HG03135 (cell line): ENCODE measurements at regions not wholly inside any gene's neighbourhood (a gene's known extent, or its start where the extent isn't known, plus 50 kb on each side); places are given as distances from the start of the nearest gene placed in this dataset.

ENCODE experiments used
- ATAC-seq: cut with Tn5 transposase; IDR thresholded peaks from one replicate; pipeline ENCODE4 v1.9.1; 2021; ENCODE audit warnings: mild to moderate bottlenecking, moderate library complexity; ENCODE audit not compliant: unreplicated experiment

DNA sequence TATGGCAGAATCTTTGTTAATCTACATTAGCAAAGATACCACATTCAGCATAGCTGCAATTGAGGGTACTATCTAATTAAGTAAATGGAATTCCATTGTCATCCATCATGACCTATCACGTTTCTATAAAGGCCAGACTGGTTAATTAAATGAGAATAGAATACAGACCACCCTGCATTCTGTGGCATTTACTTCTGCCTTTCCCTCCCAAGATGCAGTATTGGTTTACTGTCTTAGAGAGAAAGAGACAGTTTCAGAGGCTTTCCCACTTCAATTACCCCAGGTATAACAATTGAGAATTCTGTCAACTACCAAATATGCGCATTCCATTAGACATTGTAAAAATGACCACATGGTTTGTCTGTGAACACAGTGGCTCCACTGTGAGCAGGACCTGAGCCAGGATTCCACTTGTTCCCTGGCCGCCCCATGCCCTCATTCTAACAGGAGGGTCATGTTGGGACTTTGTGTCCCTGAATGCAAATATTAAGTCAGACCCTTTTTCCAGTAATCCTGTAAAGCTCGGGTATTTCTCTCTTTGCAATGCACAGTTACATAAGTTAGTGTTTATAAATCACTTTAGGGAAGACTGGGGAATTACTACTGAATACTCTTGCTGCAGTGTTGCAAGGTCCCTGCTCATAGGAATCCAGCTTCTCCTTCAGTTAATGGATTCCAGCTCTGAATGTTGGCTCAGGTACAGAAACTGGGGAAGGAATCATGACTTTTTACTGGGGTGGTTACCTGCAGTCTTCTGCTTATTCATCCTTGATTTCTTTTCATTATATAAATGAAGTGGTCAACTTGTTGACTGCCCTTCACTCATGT, 261.0 kb downstream of the PDGFC start:
- no peak for ATAC-seq

DNA sequence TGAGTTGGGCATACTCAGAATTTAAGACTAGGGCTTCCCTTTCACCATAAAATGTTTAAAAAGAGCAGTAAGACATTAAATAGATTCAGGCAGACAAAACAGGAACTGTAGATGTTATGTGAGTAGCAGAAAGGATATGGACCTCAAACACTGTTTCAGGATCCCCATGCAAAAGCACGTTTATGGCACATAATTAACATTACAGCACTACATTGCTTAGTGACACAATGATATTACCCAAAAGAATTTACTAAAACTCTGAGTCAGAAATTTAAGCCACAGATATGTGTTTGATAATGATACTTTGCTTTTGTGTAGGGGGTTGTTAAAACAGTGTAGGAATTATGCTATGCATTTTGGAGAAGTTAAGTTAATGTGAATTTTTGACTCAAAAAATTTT, 266.3 kb downstream of the PDGFC start:
- no peak for ATAC-seq

DNA sequence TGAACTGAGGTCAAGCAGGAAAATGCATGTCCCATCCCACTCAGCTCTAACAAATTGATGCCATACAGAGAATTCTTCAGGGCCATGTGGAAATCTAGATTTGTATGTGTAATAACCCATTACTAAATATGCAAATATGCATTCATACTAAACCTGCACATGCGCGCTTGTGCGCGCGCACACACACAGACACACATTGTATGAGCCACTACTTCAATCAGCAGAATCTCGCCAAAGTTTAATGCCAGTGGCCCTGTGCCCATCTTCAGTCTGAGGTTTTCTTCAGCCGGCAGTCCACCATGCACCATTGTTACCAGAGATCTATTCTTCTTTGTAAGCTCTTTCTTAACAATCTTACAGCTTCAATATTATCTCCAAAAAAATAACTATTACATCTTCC, 276.4 kb downstream of the PDGFC start:
- no peak for ATAC-seq

DNA sequence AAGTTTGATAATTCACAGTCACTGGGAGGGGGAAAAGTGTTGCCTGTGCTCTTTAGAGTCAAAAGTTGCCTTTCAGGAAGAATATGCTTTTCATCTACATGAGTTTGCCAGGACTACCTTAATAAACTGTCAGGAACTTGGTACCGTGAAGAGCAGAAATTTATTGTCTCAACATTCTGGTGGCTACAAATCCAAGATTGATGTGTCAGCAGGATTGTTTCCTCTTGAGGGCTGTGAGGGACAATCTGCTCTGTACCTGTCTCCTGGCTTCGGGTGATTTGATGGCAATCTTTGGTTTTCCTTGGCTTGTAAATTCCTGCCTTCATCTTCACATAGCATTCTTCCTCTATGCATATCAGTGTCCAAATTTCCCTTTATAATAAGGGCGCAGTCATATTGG, 277.2 kb downstream of the PDGFC start:
- ATAC-seq: no peak

DNA sequence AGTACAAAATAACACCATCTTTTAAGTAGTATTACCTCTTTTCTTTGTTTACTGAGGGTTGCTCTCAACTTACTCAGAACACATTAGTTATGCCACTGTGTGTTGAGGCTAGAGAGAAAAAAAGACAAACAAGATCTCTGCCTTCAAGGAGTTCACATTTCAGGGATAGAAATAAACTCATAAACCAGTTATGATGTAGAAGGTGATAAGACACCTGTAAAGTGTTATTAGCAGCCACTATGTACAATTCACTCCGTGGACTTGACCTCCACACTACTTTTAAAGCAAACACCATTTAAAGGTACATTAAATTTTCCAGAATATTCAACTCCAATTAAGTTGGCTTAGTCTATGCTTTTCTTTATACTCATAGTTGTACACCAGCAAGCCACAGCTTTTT, 278.0 kb downstream of the PDGFC start:
- ATAC-seq: no peak

DNA sequence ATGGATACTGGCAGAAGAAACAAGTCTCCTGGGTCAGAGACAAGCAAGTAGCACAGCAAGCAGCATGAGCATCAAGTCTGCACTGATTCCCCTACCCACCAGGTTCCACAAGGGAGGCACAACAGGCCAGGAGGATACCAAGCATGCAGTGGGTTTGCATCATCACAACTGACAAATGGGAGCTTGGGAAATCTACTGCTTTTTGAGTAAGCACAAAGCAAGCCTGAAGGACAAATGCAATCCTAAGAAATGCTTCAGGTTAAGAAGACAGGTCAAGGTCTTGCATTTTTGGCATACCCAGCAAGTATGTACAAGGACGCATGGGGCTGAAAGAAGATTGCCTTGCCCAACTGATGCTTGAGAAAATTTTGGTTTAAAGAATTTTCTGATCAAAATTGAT, 279.6 kb downstream of the PDGFC start:
- no peak for ATAC-seq

DNA sequence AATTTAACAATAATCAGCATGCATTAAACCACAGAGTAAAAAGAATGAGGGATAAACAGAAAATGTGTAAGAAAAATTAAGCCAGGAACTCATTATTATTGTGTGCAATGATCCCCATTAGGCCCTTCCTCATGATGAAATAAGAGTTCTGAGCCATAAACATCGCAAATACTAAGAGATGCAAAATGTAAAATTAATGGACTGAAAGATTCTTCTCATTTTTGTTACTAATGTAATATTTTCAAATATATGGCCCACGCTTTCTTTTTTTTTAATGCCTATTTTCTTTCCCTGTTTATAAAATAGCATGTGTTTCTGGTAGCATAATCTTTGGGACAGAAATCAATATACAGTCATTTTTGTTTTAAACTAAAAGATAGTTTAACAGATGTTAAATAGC, 281.0 kb downstream of the PDGFC start:
- no peak for ATAC-seq

DNA sequence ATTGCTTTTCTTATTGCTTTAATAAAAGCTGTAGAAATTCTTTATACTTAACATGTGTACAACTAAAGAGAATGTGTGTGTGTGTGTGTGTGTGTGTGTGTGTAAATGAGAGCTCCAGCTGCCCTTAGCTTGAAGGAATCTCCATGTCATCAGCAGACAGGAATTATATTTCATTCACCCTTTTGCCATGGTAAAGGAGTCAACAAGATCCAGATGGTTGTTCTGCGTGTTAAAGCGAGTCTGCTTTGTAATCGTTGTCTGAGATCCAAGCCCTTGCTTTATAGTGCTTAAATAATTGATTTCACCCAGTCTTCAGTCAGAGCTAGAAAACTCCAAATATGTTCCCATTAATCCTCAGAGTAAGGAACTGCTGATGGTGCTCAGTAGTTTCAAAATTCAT, 285.5 kb downstream of the PDGFC start:
- ATAC-seq: no peak

DNA sequence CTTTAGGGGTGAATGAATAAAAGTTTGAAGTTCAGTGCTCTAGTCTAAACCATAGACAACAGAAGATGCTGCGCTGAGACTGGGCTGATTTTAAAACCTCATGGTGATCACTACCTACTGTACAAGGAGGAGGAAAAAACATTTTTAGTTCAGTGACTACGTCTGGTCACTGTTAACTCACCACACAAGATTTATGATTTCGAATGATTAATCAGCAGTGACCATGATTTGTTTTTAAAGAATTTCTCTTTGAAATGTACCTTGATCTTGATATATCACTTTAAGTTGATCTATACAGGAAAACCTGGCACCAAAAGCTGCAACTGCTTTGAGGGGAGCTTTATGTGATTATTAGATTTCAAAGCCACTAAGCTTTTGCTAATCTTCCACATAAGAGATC, 286.3 kb downstream of the PDGFC start:
- no peak for ATAC-seq

DNA sequence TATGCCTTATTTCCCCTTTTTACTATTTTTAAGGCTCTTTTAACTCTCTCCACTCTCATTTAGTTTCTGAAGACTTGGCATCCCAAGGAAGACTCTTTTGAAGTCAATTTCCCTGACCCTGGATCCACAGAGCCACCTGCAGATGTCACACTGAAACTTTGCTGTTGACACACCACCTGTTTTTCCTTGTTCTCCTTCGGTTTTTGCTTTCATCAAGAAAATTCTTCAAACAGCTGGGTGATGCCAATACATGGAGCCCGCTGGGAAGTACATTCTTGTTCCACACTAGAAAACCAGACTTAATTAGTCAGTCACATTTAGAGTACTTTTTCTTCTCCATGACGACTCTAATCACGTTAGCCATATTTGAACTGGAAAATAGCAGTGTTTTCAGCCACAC, 293.9 kb downstream of the PDGFC start:
- no peak for ATAC-seq

DNA sequence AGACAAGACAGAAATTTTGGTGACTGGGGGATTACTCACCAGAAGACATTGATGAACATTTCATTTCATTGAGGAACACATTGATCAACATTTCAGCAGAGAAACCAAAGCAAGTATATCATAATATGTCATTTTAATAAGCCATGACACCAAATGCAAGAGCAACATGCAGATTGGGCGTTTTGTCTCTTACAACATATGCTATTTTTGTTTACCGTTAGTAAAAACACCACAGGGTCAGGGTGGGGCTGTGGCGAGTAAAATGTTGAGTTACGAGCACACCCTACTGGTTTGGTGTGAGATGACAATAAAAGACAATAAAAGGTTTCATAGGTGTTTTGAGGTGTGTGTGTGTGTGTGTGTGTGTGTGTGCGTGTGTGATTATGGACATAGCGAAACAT, 294.5 kb downstream of the PDGFC start:
- no peak for ATAC-seq

DNA sequence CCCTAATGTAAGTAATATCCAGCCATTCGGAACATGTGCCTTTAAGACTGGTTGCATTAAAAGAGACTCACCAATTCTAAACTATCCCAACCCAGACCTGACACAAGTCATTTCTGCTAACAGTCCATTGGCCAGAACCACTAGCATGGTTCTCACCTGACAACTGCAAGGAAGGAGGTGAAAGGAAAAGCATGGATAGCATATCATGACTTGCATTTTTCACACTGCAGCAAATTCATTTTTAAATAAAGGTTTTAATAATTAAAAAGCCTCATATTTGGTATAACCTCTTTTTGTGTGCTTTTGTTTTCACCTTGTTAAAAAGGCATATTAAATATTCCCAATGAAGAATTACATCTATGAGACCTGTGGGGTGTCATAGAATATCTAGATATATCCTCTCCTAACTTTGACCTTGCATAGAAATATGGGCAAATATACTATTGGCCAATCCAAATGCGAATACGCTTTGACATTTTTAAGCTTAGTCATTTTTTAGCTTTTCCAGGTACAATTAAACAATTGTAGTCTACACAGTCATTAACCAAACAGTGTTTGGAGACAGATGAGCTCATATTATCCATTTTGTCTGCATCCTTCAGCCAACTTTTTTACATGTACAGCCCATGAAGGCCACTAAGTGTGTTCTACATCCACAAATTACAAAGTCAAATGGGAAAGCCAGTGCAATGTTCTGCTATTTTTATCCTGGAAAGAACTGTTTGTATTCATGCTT, 295.3 kb downstream of the PDGFC start:
- no peak for ATAC-seq

DNA sequence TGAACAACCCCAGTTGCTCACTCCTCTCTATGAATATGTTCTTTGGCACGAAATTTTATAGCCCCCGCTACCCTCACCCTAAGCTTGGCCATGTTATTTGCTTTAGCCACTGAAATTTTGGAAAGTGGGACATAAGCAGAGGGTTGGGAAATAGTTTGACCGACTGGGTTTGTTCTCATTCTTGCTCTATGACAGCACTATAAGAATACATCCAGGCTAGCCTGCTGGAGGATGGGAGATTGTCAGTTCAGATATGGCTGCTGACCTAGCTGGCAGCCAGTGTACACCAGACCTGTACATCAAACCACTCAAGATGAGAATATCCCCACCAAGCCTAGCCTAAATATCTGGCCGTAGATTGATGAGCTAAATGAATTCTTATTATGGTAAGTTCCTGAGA, 298.1 kb downstream of the PDGFC start:
- ATAC-seq: no peak

DNA sequence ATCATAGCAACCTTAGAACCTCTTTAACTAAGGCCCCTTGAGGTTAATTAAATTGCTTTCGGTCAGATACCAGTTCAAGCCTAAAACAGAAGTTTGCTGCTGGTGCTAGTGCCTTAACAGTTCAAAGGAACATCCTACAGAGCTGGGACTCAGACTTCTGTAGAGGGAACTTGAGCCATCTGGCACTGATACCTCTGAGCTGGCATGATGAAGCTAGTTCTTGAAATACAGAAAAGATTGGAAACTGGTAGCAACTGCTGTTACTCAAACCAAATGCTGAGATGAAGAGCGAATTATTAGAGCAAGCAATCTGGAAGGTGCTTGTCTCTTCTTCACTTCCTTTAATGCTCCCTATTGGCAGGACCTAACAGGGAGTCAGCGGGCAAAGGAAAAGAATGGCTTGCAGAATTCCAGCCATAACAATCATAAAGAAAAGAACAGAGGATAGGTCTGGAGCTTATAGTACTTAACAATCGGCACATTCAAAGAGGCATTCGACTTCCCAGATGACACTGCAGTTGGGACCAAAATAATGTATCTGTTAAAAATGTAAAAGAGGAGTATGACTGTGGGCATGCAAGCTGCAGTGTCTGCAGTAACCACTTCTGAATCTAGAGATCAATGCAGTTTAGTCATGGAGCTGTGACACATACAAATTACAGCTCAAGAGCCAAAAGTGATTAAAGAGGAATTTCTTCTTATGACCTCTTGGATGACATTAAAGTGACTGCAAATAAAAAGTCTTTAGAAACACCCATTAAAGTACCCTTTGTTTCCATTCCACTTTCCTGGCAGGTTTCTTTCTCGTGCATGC, 298.9 kb downstream of the PDGFC start:
- ATAC-seq: no peak

DNA sequence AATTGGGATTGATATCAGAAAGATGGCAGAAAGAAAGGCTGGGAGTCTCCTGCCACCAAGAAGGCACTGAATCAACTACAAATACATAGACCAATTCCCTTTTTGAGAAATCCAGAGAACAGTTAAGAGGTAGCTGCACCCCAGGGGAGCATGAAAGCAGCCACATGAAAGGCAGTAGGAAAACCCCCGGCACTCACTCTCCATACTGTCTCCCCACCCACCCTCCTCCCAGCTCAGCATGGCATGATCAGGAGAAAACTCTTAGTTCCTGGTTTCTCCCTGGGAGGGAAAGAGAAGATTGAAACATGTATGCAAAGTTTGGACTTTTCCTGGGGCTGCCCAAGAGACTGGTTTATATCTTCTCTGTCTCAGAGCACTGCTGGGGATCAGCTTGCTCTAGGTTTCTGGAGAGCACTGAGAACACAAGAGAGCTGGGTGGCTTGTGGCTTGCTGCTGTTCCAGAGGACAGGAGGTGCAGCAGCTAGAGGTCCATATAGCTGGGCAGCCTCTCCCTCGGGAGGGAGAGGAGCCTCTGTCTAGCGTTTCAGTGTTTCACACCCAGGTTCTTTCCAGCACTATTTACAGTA, 305.7 kb downstream of the PDGFC start:
- ATAC-seq: no peak

DNA sequence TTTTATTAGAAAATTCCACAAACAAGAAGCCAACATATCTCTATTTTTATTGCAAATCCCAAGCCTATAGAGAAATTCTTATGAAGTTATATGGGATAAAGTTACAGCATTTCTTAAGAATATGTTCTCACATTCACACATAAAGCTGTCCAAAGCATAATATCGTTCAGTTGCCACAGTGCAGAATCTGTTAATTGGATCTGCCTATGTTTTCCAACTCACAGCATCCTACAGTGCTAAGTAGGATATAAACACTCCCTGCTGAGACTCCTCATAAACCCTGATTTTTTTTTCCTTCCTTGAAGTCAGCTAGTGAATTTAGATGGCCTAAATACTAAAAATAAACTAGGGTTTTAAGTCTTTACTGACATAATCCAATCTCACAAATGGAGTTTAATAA, 307.9 kb downstream of the PDGFC start:
- ATAC-seq: no peak

DNA sequence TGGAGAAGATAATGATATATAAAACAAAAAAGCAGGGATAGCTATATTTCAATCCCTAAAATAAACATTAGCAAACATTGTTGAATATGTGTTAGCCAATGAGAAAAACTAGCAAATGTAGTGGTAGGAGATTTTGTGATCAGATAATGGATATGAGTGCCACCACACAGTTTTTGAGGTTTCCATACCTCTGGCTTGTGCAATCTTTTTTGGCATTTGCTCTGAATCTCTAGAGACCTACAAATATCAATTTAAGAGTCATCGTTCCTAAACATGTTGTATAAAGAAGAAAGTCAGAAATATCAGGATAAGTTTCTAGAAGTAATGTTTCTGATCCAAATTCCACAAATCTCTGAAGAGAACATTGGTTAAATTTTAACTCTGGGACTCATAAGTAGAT, 308.7 kb downstream of the PDGFC start:
- no peak for ATAC-seq

DNA sequence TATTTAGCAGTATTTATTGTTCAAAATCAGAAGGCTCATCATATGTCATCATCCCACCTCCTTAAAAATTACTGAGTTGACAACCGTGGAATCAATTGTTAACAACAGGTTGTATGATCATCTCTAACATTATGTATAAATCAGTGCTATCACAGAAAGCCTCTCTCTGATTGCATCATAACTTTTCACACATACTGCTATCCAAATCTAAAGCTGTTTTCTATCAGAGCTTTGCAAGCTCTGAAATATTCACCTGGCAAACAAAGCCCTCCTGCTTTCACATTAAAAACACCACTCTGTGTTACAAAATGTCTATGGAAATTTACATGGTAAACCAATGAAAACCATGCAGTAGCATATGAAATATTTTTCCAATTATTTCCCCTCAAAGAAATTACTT, 310.0 kb downstream of the PDGFC start:
- no peak for ATAC-seq

DNA sequence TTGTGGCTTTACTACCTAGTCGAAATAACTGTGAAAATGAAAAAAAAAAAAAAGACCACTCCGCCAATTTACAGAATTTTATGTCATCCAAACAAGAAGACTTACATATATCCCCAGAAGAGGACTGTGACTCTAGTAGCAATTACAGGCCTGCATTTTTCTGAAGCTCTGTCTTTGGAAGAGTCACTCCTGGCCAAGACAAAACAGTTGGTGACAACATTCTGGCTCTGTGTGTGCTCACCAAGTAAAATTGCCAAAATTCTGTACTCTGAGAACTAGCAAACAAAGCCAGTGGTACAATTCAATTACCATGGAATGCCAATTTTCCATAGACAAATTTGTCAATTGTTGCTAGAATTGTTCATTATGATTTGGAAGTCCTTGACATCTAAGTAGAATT, 311.1 kb downstream of the PDGFC start:
- ATAC-seq: no peak

DNA sequence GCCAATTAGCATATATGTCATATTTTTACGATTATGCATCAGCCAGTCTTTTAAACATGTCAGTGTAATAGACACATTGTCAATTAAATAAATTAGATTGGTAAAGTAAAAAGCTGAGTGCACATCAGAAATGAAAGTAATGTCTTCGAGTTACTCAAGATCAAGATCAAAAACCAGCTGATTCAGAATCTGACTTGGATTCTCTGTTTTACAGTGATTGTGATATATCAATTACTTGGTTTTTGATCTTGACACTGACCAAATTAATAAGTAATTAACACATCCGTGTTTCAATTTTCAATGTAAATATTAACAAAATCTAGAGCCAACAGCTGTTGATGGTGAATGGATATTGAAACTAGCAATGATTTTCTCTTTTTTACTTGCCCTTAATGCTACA, 311.6 kb downstream of the PDGFC start:
- ATAC-seq: no peak

DNA sequence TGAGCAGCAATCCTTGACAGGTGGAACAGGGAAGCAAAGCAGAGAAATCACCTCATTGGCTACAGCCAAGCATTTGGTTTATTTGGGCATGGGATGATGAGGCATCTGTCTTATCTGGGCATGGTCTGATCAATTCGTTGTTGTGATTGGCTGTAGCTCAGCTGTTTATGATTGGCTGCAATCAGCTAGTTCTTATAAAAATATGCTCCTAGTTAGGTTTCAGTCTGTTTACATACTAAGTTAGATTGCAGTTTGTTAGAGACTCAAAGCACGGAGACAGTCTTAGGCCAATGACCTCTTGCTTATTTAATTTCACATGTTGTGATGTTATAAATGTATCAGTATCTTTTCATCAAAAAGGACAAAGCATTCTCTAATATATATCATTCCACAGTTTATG, 312.0 kb downstream of the PDGFC start:
- ATAC-seq: no peak
